HCT116 (cell line): ENCODE measurements at regions not wholly inside any gene's neighbourhood (a gene's known extent, or its start where the extent isn't known, plus 50 kb on each side); places are given as distances from the start of the nearest gene placed in this dataset.

ENCODE experiments used
- ATAC-seq: fragments of 200-7000 bp; cut with Tn5 transposase; 2 replicates; pipeline ENCODE4 v1.9.1; 2020; ENCODE audit warnings: mild to moderate bottlenecking, moderate library complexity
- BruUV-seq: library from RNA; stranded (reverse); fragments of 400-500 nt; replicated peaks from 2 replicates; lab custom pipeline; 2021; lab: Mats Ljungman, UMichigan
- CTCF ChIA-PET: fragments of 300-600 bp; sonication (Branson Sonifier 250); formaldehyde crosslinking; loops from one replicate; lab custom pipeline; 2021; ENCODE audit warnings: antibody characterized with exemption; lab: Charles Lee
- POLR2A ChIA-PET: fragments of 300-600, 350-600 bp; sonication (Branson Sonifier 250); formaldehyde crosslinking; loops from one replicate; lab custom pipeline; 2021; ENCODE audit warnings: antibody characterized with exemption; lab: Charles Lee
- RAD21 ChIA-PET, 2 experiments: fragments of 300-600 bp; sonication (Branson Sonifier 250); formaldehyde crosslinking; loops; one replicate each; lab custom pipeline; 2023; ENCODE audit warnings: low total read pairs in 2 of 2; ENCODE audit not compliant: uncharacterized antibody in 2 of 2, unreplicated experiment in 2 of 2, low non-redundant PET in 1 of 2; lab: Charles Lee
- DNase-seq: peaks from one replicate; pipeline ENCODE4 v3.0.0-alpha.2; 2010; ENCODE audit warnings: low read depth, low spot score
- H2AFZ ChIP-seq: fragments of 200-600 bp; shearing (Covaris generic), sonication (generic); 2 replicates; pipeline ENCODE4 v1.6.1; 2017; ENCODE audit warnings: low read depth, mixed run types, mixed read lengths, antibody characterized with exemption, low read length; ENCODE audit not compliant: poor library complexity, severe bottlenecking
- H3K27ac ChIP-seq: 2 replicates; pipeline ENCODE4 v1.5.1; 2012; ENCODE audit warnings: low read depth, low read length
- H3K27me3 ChIP-seq: fragments of 200-600 bp; sonication (generic); 2 replicates; pipeline ENCODE4 v1.6.1; 2016; ENCODE audit warnings: mixed run types, low read length, mixed read lengths; ENCODE audit not compliant: insufficient read depth
- H3K36me3 ChIP-seq, 2 experiments: fragments of 200-500 bp in 1 of 2; fragments of 200-600 bp in 1 of 2; sonication (Bioruptor generic) in 1 of 2; sonication (generic) in 1 of 2; 2 replicates each; pipeline versions ENCODE4 v1.5.1 to v1.6.1; 2014 to 2016; ENCODE audit warnings: low read length in 2 of 2, inconsistent platforms in 1 of 2, mixed read lengths in 1 of 2, mixed run types in 1 of 2; ENCODE audit not compliant: insufficient read depth in 2 of 2, control insufficient read depth in 1 of 2
- H3K4me1 ChIP-seq, 2 experiments: fragments of 200-600 bp in 1 of 2; sonication (generic) in 1 of 2; 2 replicates each; pipeline versions ENCODE4 v1.5.1 to v1.6.1; 2012 to 2017; ENCODE audit warnings: low read length in 2 of 2, inconsistent platforms in 1 of 2, mild to moderate bottlenecking in 1 of 2, mixed read lengths in 1 of 2, mixed run types in 1 of 2, moderate library complexity in 1 of 2; ENCODE audit not compliant: insufficient read depth in 2 of 2, control insufficient read depth in 1 of 2
- H3K4me2 ChIP-seq: fragments of 200-600 bp; sonication (generic); 2 replicates; pipeline ENCODE4 v1.6.1; 2017; ENCODE audit warnings: mixed run types, low read length, mixed read lengths
- H3K4me3 ChIP-seq, 2 experiments: fragments of 200-600 bp in 1 of 2; sonication (generic) in 1 of 2; replicated peaks in 1 of 2; 2 replicates each; pipeline ENCODE4 v1.5.1; 2011 to 2016; ENCODE audit warnings: low read length in 2 of 2, control low read depth in 1 of 2, low read depth in 1 of 2, mild to moderate bottlenecking in 1 of 2, mixed read lengths in 1 of 2, mixed run types in 1 of 2
- H3K79me2 ChIP-seq: fragments of 200-600 bp; sonication (generic); 2 replicates; pipeline ENCODE4 v1.6.1; 2017; ENCODE audit warnings: mild to moderate bottlenecking, mixed run types, low read length, moderate library complexity, mixed read lengths; ENCODE audit not compliant: insufficient read depth
- H3K9ac ChIP-seq: fragments of 200-600 bp; sonication (generic); 2 replicates; pipeline ENCODE4 v1.6.1; 2016; ENCODE audit warnings: low read length, mixed read lengths
- H3K9me2 ChIP-seq: fragments of 200-600 bp; sonication (generic), shearing (Covaris generic); 2 replicates; pipeline ENCODE4 v1.6.1; 2017; ENCODE audit warnings: mixed run types, mild to moderate bottlenecking, moderate library complexity; ENCODE audit not compliant: insufficient read depth
- H3K9me3 ChIP-seq, 2 experiments: fragments of 200-500 bp in 1 of 2; fragments of 200-600 bp in 1 of 2; sonication (Bioruptor generic) in 1 of 2; sonication (generic) in 1 of 2; 2 replicates each; pipeline ENCODE4 v1.6.1; 2014 to 2017; ENCODE audit warnings: low read length in 2 of 2, mixed read lengths in 2 of 2, inconsistent platforms in 1 of 2, low read depth in 1 of 2, mild to moderate bottlenecking in 1 of 2, mixed run types in 1 of 2, moderate library complexity in 1 of 2; ENCODE audit not compliant: control insufficient read depth in 1 of 2, insufficient read depth in 1 of 2
- H4K20me1 ChIP-seq: fragments of 200-600 bp; sonication (generic), shearing (Covaris generic); 2 replicates; pipeline ENCODE4 v1.6.1; 2017; ENCODE audit warnings: mixed run types, mild to moderate bottlenecking, moderate library complexity; ENCODE audit not compliant: insufficient read depth
- CBX3 ChIP-seq: IDR thresholded peaks from 2 replicates; pipeline ENCODE4 v1.6.1; 2012; ENCODE audit warnings: low read depth
- CEBPB ChIP-seq: IDR thresholded peaks from 2 replicates; pipeline ENCODE4 v1.6.1; 2012; ENCODE audit warnings: low read depth
- EZH2 ChIP-seq: fragments of 200-600 bp; sonication (generic); IDR thresholded peaks from 2 replicates; pipeline ENCODE4 v1.6.1; 2017; ENCODE audit warnings: antibody characterized with exemption, mixed run types
- FOSL1 ChIP-seq: IDR thresholded peaks from 2 replicates; pipeline ENCODE4 v1.6.1; 2012; ENCODE audit warnings: low read depth
- JUND ChIP-seq: IDR thresholded peaks from 2 replicates; pipeline ENCODE4 v1.6.1; 2012
- REST ChIP-seq: IDR thresholded peaks from 2 replicates; pipeline ENCODE4 v1.6.1; 2012; ENCODE audit warnings: low read depth
- SRF ChIP-seq: IDR thresholded peaks from 2 replicates; pipeline ENCODE4 v1.6.1; 2012; ENCODE audit warnings: low read depth
- YY1 ChIP-seq: IDR thresholded peaks from 2 replicates; pipeline ENCODE4 v1.6.1; 2011; ENCODE audit warnings: low read length, low read depth, moderate library complexity, mild to moderate bottlenecking; ENCODE audit not compliant: insufficient replicate concordance; ENCODE audit errors: extremely low read depth
- ZFX ChIP-seq: fragments of 450-650 bp; IDR thresholded peaks from 2 replicates; pipeline ENCODE4 v1.6.1; 2017
- ZNF274 ChIP-seq: fragments of 200-500 bp; sonication (Bioruptor generic); IDR thresholded peaks from 2 replicates; pipeline ENCODE4 v1.6.1; 2014; ENCODE audit warnings: mild to moderate bottlenecking, low read depth, low read length, inconsistent platforms
- intact Hi-C: fragments of 100-400 bp; cut with micrococcal nuclease; formaldehyde crosslinking; loops from 2 replicates; pipeline ENCODE4 v1.10.0; 2022

- TF ChIP-seq REST = no peak
- TF ChIP-seq FOSL1 = no peak
- no peak for TF ChIP-seq JUND
- TF ChIP-seq CBX3 = no peak
- no peak for TF ChIP-seq EZH2
These were observed 142.7 kb downstream of the DLEU7 start (continued) for GRCh38 chr13:50700664-50701305.

- Histone ChIP-seq H3K36me3 (no peaks in the 10 kb centered on the region), H3K9me3 (no peaks in the 10 kb centered on the region), H3K4me3 (no peak overlapping the region), H3K4me2 (no peak overlapping the region), H3K4me1 (no peaks in the 10 kb centered on the region), H3K9ac (no peak overlapping the region), H3K27me3 (no peaks in the 10 kb centered on the region), H3K79me2 (no peaks in the 10 kb centered on the region), H4K20me1 (no peaks in the 10 kb centered on the region), H2AFZ (no peak overlapping the region), H3K27ac (no peak overlapping the region), H3K9me2 (no peaks in the 10 kb centered on the region)
- ChIA-PET CTCF (no interaction called here), RAD21 (no interaction called here), POLR2A (no interaction called here)
- intact Hi-C loops = no loop called here
- no TSS peak for BruUV-seq
- no peak for ATAC-seq
- DNase-seq = no peak
- no peak for TF ChIP-seq ZNF274
- TF ChIP-seq YY1 = no peak
- no peak for TF ChIP-seq CEBPB
- no peak for TF ChIP-seq ZFX
- no peak for TF ChIP-seq SRF
These were observed 142.0 kb downstream of the DLEU7 start for GRCh38 chr13:50701469-50701868.
